ENCODE measurements at regions not wholly inside any gene's neighbourhood (a gene's known extent, or its start where the extent isn't known, plus 50 kb on each side); places are given as distances from the start of the nearest gene placed in this dataset.

DNA sequence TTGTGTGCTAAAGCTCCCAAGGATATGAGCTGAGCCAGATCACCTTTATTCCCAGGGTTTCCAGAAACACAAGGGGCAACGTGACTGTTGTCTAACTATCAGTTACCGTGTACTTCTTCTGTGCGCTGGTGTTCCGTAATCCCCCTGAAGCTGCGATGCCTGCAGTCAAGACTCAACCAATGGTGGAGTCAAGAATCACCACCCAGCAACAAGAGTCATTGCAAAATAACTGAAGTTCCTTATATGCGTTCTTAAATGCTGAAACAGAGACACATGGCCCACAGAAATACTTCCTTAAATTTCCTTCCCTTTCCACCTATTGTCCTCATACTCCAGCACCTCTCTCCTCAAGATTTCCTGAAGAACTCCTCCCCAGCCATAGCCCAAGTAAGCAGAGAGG, 200.2 kb downstream of the KATNAL1 start:
- DNase-seq: no peak

DNA sequence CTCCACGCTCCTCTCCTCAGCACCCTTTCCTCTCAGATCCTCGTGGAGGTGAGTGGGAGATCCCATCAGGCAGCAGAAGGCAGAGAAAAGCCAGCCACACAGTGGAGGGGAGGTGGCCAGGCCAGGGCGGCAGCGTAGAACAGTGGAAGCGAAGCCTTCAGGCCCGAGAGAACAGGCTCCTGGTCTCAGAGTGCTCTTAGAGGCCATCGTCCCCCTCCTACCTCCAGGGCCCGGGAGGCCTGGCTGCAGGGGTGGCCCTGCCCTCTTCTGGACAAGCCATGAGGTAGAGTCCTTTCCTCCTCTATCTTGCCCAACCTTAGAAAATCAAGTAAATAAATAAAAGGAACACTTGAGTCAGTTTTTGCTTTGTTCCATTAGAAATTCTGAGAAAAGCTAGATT, 202.0 kb downstream of the KATNAL1 start:
- no peak for DNase-seq

DNA sequence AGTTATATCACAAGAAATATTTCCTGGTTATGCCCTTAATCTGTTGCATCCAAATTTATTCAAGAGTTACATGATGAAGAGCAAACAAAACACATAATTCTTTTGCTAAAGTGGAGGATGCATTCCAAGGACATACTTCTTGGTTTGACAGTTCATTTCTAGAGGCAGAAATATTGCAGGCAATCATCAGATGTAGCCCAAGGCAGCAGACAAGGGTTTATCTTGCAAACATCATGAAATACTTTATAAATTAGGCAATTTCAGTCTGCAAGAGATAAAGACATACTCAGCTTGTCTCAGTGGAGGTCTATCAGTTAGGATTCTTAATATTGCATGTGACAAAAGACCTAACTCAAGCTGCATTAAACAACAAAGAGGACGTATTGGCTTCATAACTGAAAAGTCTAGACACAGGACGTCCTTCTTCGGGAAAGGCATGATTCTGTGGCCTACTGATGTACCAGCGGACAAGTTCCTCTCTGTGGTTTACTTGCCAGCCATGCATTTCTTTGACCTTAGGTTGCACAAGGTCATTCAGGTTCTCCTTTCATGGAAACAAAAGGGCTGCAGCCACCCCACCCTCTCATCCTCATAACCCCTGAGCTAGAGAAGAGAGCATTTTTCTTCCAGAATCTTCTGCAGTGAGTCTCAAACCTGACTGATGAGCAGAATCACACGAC, 204.1 kb downstream of the KATNAL1 start:
- DNase-seq: no peak

DNA sequence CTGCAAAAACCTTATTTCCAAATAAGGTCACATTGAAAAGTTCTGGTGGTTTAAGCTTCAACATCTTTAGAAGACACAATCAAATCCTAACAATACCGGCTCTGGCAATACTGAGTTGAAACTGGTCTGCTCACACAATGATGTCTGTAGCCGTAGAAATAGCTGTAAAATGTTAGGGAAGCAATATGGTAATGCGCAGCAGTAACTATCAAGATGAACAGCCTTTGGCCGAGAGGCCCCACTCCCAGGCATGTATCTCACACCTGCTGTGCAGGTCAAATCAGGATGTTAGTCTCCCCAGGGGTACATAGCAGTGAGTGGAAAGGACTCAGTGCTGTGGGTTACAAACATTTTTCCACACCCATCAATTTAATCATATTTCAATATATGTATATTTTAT, 207.1 kb downstream of the KATNAL1 start:
- no peak for DNase-seq

DNA sequence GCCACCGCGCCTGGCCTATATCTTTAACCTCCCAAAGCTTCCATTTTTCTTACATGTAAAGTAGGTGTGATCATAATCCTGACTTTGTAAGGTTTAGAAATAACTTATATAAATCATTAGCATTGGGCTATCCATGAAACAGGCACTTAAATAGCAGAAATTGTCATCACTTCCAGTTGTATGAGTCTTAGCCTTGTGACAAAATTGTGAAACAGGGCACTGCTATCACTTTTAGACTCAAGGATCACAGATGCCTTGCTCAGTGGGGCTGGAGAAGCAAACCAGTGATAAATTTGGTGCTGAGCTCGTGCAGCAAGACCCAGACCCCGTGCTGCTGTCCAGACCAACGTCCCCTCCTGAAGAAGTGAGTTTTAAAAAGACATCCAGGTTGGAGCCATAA, 209.7 kb downstream of the KATNAL1 start:
- DNase-seq: no peak

DNA sequence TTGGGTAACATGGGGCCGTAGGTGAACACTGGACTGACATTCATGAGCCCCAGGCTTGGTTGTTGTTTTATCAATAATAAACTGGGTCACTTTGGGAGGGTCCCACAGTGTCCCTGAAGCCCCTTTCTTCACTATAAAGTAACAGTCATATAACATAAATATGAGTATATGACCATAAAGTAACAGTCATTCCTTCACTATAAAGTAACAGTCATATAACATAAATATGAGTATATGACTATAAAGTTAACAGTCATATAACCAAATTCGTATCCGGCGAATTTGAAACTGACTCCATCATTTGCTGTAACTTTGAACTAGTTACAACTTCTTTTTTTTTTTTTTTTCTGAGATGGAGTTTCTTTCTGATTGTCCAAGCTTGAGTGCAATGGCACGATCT, 210.3 kb downstream of the KATNAL1 start:
- DNase-seq: no peak

DNA sequence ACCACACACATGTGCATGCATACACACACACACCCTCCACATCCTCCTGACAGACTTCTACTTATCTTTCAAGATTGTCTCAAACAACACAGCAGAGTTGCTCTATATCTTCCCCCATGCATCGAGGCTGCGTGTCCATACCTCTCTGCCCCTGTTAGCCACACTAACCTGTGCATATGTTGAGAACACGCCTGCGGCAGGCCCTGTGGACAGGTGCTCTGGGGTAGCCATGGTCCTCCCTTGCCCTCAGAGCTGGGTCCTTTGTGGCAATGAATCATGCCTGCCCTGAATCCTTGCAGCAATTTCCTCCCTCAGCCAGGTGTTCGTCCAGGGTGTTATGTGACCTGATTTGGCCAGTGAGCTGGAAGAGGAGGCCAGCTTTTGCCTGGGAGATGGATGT, 213.3 kb downstream of the KATNAL1 start:
- DNase-seq: no peak

DNA sequence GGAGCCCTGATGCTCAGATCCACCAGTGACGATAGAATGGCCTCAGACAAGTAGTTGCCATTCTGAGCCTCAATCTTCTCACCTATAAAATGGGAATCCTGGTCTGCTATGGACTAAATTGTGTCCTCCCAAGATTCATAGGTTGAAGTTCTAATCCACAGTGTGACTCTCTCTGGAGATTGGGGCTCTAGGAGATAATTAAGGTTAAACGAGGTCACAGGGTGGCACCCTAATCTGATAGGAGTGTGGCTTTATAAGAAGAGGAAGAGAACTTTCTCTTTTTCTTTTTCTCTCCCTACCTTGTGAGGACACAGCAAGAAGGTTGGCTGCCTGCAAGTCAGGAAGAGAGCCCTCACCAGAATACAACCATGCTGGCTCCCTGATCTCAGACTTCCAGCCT, 214.1 kb downstream of the KATNAL1 start:
- no peak for DNase-seq

DNA sequence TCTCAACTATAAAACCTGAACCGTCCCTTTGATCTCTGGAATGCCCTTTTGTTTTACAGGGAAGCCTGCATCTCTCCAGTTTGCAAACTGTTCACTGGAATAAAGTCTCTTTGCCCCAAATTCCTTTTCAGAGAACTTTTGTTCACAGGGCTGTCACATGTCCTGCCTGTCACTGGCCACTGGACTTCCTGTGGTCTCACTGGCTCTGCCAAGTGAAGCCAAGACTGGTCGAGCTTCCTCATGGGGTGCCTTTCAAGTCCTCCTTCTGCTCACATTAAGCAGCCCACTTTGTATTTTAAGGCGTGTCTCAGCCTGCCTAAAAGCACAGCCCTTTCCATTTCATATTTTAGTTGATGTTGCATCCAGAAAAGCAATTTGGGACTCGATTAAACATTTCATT, 215.7 kb downstream of the KATNAL1 start:
- DNase-seq: no peak

DNA sequence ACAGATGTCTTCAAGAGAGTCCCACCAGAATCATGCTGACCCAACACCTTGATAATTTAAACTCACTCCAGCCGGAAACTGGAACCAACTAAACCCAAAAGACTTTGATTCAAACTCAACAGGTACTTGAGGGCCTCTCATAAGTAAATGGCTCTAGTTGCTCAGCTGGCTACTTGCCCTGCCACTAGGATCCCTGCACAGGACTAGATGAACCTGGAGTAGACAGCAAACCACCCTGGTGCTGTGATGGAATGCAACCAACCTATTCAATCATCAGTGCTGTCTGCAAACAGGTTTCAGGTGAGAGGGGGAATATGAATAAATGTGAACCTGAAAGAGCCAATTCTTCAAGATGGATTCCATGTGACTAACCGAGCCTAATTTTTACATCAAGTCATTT, 216.3 kb downstream of the KATNAL1 start:
- DNase-seq: no peak

DNA sequence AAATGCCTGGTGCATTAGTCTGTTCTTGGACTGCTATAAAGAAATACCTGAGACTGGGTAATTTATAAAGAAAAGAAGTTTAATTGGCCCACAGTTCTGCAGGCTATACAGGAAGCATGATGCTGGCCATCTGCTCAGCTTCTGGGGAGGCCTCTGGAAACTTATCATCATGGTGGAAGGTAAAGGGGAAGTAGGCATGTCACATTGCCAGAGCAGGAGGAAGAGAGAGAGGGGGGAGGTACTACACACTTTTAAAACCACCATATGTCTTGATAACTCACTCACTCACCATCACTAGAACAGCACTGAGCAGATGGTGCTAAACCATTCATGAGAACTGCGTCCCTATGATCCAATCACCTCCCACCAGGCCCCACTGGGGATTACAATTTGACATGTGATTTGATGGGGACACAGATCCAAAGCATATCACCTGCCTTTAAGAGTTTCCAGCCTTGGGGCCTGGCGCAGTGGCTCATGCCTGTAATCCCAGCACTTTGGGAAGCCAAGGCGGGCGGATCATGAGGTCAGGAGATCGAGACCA, 219.0 kb downstream of the KATNAL1 start:
- no peak for DNase-seq

DNA sequence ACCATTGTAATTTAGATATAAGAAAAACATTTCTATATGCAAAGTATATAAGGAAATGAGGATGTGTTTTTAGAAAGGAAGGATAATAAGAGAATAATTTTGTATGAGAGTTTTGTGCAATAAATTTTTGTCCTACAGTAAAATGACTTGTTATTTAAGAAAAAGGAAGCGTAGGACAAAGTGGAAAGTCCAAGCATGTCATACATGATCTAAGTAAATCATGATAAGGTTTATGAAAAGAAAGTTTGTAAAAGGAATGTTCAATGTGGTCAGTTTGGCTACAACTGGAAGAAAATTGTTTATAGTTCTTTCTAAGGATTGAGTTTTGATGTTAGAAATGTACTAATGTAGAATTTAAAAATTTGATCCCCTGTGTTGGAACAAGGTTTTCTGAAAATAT, 222.3 kb downstream of the KATNAL1 start:
- no peak for DNase-seq

DNA sequence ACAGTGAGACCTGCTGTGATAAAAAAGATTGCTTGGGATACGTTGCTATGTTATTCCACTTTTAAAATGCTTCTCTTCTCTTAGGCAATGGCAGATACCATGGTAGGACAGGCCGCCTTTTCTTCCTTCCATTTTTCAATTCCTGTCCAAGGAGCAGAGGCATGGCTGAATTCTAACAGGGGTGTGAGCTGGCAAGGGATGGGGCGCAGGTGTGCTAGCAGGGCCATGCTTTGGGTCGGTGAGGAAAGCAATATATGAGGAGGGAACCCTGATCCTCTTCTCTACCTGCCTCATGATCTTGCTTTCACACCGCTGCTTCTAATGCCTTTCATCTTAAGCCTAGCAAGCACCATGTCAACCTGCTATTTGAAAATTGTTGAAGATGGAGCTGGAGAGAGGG, 225.0 kb downstream of the KATNAL1 start:
- no peak for DNase-seq

DNA sequence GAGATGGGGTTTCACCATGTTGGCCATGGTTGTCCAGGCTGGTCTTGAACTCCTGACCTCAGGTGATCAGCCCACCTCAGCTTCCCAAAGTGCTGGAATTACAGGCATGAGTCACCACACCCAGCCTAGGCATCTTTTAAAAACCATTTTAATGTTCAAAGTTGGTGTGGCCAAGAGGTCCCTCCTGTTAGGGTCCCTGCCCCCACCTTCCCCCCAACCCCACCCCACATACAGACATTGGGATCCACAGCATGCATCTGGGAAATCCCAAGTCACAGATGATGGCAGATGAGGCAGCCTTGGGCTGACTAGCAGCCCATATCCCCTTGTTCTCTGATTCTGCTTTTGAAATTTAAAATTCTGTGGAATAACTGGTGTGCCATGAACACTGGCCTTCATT, 226.0 kb downstream of the KATNAL1 start:
- no peak for DNase-seq

DNA sequence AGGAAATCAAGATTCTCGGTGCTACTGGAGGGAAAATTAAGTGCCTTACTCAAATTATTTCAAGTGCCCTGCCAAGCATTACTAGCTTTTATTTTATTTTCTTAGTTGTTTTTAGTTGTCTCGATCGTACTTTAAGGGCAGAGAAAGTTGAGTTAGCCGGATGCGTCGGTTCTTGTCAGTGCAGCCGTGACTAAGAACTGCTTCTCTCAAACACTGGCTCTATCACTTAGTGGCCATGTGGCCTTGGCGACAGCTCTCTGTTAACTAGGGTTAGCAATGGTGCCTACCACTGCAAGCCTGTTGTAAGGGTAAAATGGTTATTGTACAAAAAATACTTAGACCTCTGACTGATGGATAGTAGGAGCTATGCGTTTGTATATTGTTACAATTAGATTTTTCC, 227.8 kb downstream of the KATNAL1 start:
- no peak for DNase-seq

DNA sequence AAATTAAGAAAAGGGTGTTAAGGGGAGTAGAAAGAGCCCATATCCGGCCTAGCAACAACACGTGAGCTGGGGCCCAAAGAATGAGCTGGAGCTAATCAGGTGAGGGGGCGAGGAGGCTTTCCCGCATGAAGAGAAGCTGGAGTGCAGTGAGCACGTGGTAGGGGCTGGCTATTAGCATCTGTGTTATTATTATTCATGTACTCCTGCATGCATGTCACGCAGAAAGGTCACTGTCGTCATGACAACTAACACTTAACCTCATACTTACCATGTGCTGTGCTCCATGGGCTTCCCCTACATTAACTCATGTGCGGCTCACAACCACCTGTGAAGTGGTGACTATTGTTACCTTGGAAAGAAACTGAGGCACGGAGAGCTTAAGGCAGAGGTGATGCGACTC, 227.6 kb upstream of the UBL3 start:
- DNase-seq: no peak

DNA sequence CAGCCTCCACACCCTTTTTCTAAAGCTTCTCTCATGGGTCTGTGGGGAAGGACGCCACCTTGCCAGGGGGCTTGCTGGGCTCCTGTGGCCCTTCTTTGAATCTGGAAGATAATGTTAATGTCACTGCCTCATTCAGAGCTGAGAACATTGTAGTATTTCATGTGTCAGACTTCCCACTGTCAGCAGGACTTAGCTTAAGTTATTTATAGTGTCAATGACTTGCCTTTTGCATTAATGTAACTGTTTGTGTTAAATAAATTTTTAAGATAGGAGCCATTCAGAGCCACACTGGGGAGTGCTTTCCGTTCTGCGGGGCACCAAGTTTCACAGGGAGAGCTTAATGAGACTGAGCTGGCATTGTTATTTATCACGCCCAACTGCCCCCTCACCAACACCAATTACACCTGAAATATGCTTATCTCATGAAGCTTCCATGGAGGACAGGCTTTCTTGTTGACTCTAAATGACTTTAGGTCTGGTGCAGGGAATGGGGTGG, 226.9 kb upstream of the UBL3 start:
- no peak for DNase-seq

DNA sequence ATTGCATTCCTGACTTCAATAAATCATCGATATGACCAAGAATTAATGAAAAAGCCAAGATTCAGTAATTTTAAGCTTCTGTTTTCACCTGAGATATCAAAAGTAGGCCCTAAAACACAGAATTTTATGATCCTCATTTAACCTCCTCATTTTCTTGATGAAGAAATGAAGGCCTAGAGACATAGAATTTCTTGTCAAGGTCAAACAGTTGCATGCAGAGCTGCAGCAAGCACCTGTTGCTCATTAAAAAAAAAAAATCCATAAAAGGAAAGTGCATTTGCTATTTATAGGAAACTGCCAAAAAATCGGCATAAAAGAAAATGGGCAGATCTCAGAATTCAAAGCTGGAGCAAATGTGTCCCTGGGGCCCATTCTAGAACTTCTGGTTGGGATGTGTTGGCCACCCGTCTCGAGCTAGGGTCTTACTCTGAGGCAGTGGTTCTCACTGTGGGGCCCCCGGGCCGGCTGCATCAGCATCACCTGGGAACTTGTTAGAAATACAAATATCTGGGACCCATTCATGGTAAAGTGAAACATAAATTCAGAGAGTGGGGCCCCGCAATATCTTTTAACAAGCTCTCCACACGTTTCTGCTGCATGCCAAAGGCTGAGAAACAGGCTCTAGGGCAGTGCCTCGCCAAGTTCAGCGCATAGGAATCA, 224.7 kb upstream of the UBL3 start:
- no peak for DNase-seq

DNA sequence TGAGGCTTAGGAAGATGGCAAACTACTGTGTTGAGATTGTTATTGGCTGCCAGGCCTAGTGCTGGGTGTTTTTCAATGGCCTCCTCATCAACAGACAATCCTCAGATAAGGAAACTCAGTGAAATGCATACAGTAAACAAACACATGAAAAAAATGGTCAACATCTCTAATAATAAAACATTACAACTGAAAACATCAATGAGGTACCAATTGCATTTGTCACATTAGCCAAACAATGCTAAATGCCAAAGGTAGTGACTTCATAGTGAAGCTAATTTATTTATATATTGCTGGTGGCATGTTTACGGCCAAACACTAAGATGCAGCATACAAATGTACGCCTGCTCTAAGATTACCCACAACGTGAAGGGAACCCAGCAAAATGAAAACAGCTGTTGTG, 224.0 kb upstream of the UBL3 start:
- no peak for DNase-seq

DNA sequence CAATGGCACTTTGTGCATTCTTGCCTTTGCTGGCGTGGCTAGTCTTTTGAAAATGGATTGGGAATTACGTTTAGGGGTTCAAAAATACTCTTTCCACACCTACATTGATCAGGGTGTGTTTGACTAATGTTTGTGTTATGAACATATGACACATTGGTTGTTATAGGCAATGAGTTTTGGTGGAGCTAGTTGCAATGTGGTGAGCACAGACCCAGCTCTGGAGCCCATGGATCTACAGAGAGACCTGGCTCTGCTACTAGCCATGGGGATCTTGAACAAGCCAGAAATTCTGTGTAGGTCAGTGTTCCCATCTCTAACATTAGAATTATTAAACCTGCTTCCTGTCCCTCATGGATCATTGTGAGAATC, 222.4 kb upstream of the UBL3 start:
- no peak for DNase-seq

DNA sequence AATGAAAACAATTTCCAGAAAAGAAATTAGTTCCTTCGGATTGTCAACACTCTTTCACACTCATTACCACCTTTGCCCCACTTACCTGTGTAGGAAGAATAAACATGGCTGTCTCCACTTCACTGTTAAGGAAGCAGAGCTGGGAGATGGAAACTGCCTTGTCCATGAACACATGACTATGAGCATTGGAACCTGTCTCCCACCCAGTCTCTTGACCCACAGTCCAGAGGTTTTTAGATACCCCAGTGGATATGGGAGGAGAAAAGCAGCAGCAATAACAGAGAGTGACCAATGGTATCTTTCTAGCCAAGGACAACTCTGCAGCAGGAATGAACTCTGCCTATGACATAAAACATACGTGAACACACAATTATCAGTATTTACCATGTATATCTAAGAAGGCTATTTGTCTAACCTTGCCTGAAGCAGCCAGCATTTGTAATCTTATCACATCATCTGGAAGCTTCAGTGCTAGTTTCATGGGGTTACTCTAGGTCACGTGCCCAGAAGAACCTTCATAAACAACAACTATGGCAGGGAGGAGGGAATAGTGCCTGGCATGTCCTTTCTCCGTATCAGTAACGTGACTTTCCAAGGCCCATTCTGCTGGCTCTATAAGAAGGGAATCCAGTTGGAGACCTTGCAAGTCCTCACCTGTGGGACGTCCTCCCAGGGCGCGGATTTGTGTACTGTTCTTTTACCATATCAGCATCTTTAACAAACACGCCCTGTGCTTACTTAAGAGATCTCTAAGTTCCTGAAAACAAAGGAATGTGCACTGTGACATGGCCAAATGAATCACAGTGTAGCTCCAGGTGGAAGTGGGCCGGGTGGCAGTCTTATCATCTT, 221.8 kb upstream of the UBL3 start:
- no peak for DNase-seq

DNA sequence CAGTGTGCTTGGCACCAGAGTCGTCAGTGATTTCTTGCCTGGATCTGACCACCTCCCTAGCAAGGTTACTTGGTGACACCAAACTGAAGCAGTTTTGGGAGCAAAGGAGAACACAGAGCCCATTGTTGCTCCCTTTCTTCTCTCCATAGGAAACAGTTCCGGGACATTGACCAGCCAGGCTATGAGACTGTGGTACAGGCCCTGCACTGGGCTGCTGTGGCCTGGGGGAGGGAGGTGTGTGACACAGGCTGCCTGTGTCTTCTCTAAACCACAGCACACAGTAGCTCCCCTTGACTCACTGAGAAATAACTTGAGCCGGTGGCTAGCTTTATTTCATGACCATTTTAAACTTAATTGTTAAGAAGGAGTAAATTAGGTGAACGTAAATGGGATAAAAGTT, 214.8 kb upstream of the UBL3 start:
- no peak for DNase-seq

DNA sequence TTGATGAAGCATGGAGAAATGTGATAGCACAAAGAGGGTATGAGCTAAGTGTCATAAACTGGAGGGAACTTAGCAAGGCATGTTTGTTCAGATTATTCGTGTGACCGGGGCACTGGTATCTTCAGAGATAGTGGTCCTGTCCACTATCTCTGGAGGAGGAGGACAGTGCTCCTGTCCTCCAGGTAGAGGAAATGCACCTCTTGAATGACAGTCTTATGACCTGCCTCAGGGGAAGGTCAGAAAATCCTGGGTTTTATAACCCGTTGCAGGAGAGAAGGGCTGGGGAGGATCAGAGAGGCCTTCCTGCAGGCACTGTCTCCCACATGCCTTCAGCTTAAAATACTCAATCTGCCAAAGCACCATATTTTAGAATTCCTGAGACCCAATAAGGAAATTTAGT, 213.5 kb upstream of the UBL3 start:
- DNase-seq: no peak

DNA sequence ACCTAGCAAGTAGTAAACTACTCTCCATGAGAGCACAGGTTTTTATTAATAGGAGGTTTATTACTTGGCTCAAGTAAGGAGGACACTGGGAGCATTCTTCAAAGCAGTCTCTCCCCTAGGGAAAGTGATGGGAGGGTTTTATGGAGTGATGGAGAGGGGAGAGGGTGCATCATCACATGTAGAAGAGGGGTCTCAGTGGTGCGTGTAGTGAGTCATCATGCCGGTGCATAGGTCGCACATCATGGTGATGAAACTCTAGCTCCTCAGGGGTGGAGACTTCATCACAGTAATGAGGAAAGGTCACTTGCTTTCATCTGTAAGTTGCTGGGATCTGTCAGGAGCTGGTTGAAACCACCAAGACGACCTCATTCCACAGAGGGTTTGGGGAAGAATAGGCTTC, 210.8 kb upstream of the UBL3 start:
- no peak for DNase-seq
